ENCODE measurements at regions not wholly inside any gene's neighbourhood (a gene's known extent, or its start where the extent isn't known, plus 50 kb on each side); places are given as distances from the start of the nearest gene placed in this dataset.

DNA sequence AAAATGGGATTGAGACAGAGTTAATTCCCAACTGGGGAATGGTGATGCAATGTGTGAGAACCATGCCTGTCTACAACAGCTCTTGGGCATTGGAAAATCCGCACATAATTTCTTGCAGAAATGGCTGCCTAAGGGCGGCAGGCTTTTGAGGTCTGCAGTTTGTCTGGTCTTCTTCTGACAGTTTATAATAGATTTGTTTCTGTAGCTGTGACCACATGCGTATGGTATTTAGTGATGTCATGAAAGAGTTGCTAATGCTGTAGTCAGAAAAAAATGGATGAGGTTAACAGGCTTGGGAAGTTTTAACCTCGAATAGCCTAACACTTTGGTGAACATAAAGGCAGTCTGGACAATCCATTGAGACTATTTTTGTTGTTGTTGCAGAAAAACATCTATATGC lies 544.1 kb upstream of the AMELY start:
- no peak for TF ChIP-seq POLR2A (IDR thresholded peaks at IDR 0.05)
- TF ChIP-seq, protein P1, sequence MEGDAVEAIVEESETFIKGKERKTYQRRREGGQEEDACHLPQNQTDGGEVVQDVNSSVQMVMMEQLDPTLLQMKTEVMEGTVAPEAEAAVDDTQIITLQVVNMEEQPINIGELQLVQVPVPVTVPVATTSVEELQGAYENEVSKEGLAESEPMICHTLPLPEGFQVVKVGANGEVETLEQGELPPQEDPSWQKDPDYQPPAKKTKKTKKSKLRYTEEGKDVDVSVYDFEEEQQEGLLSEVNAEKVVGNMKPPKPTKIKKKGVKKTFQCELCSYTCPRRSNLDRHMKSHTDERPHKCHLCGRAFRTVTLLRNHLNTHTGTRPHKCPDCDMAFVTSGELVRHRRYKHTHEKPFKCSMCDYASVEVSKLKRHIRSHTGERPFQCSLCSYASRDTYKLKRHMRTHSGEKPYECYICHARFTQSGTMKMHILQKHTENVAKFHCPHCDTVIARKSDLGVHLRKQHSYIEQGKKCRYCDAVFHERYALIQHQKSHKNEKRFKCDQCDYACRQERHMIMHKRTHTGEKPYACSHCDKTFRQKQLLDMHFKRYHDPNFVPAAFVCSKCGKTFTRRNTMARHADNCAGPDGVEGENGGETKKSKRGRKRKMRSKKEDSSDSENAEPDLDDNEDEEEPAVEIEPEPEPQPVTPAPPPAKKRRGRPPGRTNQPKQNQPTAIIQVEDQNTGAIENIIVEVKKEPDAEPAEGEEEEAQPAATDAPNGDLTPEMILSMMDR (IDR thresholded peaks at IDR 0.05) = no peak
